ENCODE measurements at regions not wholly inside any gene's neighbourhood (a gene's known extent, or its start where the extent isn't known, plus 50 kb on each side); places are given as distances from the start of the nearest gene placed in this dataset.

DNA sequence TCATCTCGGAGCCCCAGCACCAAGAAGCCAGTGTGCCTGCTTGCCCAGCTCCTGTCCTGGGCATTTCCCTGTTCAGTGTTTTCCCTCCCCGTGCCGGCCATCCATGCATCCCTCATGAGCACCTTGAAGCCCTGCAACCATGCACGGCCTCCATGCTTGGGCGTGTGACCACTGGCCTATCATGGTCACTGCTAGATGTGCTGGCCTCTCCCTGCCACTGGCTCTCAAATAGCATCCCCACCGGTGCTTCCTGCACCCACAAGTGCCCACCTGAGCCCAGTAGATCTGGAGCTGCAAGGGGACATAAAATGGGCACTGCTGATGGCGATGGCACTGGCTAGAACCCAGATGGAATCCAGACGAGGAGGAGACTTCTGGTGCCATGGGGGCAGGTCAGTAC lies 126.0 kb downstream of the TUBA3C start:
- intact Hi-C loops (cut with micrococcal nuclease; ENCODE audit: unreplicated experiment) = no loop called here
- ATAC-seq = no peak
- CTCF ChIA-PET = no interaction called here

More for the DNA sequence above, 126.0 kb downstream of the TUBA3C start:
- no peak overlapping the region for H3K9ac ChIP-seq (ENCODE audit: control insufficient read depth, insufficient read depth, low read length)
- ChIA-PET SMC1A (ENCODE audit: uncharacterized antibody, unreplicated experiment) (no interaction called here), POLR2A (no interaction called here), RAD21 (ENCODE audit: unreplicated experiment) (no interaction called here)
- H3K4me1 ChIP-seq (ENCODE audit: control insufficient read depth, insufficient read depth, low read length) = no peaks in the 10 kb centered on the region
- H3K27ac ChIP-seq (ENCODE audit: control insufficient read depth, insufficient read depth) = no peak overlapping the region
- DNase-seq (ENCODE audit: low read depth, low spot score) = no peak
- 12% methylated on average over 8 of the region's 8 CpGs for WGBS (ENCODE audit: insufficient coverage, insufficient replicate concordance, low lambda C conversion rate, missing lambda C conversion rate)
- H2AFZ ChIP-seq (ENCODE audit: control insufficient read depth, low read depth, low read length) = no peak overlapping the region
- FAIRE-seq = no peak
- no TSS peak for BruUV-seq (replicated peaks)
- no peaks in the 10 kb centered on the region for H3K79me2 ChIP-seq (ENCODE audit: control insufficient read depth, insufficient read depth, low read length)
- no peaks in the 10 kb centered on the region for H4K20me1 ChIP-seq (ENCODE audit: control insufficient read depth, insufficient read depth)
- no peak overlapping the region for H3K4me3 ChIP-seq
- H3K4me2 ChIP-seq (ENCODE audit: control insufficient read depth, insufficient read depth) = no peak overlapping the region
- TF ChIP-seq MXI1 (IDR thresholded peaks at IDR 0.05; ENCODE audit: low read depth, low read length) (no peak), PAX8 (IDR thresholded peaks at IDR 0.05) (no peak), STAT3 (IDR thresholded peaks at IDR 0.05; ENCODE audit: low read depth, low read length) (no peak), PML (IDR thresholded peaks at IDR 0.05; ENCODE audit: low read length) (no peak), NBN (IDR thresholded peaks at IDR 0.05) (no peak), BHLHE40 (IDR thresholded peaks at IDR 0.05; ENCODE audit: borderline replicate concordance in 1 of 2, low read depth in 2 of 2, low read length in 1 of 2) (no peak), CHD4 (IDR thresholded peaks at IDR 0.05) (no peak), FOS (IDR thresholded peaks at IDR 0.05; ENCODE audit: borderline replicate concordance, extremely low read depth, insufficient read length) (no peak), SREBF2 (IDR thresholded peaks at IDR 0.05; ENCODE audit: low read length) (no peak), TCF12 (IDR thresholded peaks at IDR 0.05; ENCODE audit: low read depth, low read length) (no peak)
- TF ChIP-seq, protein P1, sequence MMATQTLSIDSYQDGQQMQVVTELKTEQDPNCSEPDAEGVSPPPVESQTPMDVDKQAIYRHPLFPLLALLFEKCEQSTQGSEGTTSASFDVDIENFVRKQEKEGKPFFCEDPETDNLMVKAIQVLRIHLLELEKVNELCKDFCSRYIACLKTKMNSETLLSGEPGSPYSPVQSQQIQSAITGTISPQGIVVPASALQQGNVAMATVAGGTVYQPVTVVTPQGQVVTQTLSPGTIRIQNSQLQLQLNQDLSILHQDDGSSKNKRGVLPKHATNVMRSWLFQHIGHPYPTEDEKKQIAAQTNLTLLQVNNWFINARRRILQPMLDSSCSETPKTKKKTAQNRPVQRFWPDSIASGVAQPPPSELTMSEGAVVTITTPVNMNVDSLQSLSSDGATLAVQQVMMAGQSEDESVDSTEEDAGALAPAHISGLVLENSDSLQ (IDR thresholded peaks at IDR 0.05) = no peak
- TF ChIP-seq, protein P2, sequence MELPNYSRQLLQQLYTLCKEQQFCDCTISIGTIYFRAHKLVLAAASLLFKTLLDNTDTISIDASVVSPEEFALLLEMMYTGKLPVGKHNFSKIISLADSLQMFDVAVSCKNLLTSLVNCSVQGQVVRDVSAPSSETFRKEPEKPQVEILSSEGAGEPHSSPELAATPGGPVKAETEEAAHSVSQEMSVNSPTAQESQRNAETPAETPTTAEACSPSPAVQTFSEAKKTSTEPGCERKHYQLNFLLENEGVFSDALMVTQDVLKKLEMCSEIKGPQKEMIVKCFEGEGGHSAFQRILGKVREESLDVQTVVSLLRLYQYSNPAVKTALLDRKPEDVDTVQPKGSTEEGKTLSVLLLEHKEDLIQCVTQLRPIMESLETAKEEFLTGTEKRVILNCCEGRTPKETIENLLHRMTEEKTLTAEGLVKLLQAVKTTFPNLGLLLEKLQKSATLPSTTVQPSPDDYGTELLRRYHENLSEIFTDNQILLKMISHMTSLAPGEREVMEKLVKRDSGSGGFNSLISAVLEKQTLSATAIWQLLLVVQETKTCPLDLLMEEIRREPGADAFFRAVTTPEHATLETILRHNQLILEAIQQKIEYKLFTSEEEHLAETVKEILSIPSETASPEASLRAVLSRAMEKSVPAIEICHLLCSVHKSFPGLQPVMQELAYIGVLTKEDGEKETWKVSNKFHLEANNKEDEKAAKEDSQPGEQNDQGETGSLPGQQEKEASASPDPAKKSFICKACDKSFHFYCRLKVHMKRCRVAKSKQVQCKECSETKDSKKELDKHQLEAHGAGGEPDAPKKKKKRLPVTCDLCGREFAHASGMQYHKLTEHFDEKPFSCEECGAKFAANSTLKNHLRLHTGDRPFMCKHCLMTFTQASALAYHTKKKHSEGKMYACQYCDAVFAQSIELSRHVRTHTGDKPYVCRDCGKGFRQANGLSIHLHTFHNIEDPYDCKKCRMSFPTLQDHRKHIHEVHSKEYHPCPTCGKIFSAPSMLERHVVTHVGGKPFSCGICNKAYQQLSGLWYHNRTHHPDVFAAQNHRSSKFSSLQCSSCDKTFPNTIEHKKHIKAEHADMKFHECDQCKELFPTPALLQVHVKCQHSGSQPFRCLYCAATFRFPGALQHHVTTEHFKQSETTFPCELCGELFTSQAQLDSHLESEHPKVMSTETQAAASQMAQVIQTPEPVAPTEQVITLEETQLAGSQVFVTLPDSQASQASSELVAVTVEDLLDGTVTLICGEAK (IDR thresholded peaks at IDR 0.05; ENCODE audit: borderline replicate concordance) = no peak
- no peaks in the 10 kb centered on the region for H3K27me3 ChIP-seq (replicated peaks in 1 of 2; ENCODE audit: control insufficient read depth in 2 of 2, insufficient read depth in 2 of 2, low read length in 1 of 2)
- no peaks in the 10 kb centered on the region; the same call in 2 of the 3 replicates for H3K9me3 ChIP-seq (replicated peaks; ENCODE audit: control insufficient read depth, insufficient read depth, low read length)
- no peaks in the 10 kb centered on the region for H3K36me3 ChIP-seq (ENCODE audit: control insufficient read depth in 2 of 2, insufficient read depth in 2 of 2, low read length in 1 of 2)
- in situ Hi-C loops (cut with MboI) = no loop called here

All from GM12878 (cell line).